ENCODE measurements at regions not wholly inside any gene's neighbourhood (a gene's known extent, or its start where the extent isn't known, plus 50 kb on each side); places are given as distances from the start of the nearest gene placed in this dataset.

GRCh38 chr2:128695646-128696220 is 377.1 kb upstream of the HS6ST1 start:
- no peaks in the 10 kb centered on the region for H3K36me3 ChIP-seq
- no peak overlapping the region for H3K27ac Mint-ChIP-seq
- no peaks in the 10 kb centered on the region for H3K27me3 ChIP-seq
- no peak overlapping the region for H2AFZ ChIP-seq (replicated peaks)
- no peak overlapping the region for H3K27ac ChIP-seq
- H3K9me3 ChIP-seq (ENCODE audit: low read depth), result no peaks in the 10 kb centered on the region
- no peaks in the 10 kb centered on the region for H3K79me2 ChIP-seq (ENCODE audit: low read depth)
- H3K9me3 Mint-ChIP-seq, result peaks cover 4% of the 10 kb centered on the region
- no peaks in the 10 kb centered on the region for H3K4me1 ChIP-seq
- no peaks in the 10 kb centered on the region for H3K36me3 Mint-ChIP-seq
- no peak overlapping the region for H3K9ac ChIP-seq
- H3K4me2 ChIP-seq, result no peak overlapping the region
- H3K4me3 Mint-ChIP-seq, result no peak overlapping the region
- peaks cover 14% of the 10 kb centered on the region for H3K4me1 Mint-ChIP-seq
- peaks cover 12% of the 10 kb centered on the region for H3K27me3 Mint-ChIP-seq (ENCODE audit: insufficient read depth, low read depth)
- no peaks in the 10 kb centered on the region for H3F3A ChIP-seq (ENCODE audit: low read depth)
- no peak for TF ChIP-seq CTCF (IDR thresholded peaks at IDR 0.05)
- TF ChIP-seq EZH2phosphoT487 (IDR thresholded peaks at IDR 0.05), result no peak
- no peak for TF ChIP-seq EZH2 (IDR thresholded peaks at IDR 0.05)
- H4K20me1 ChIP-seq (ENCODE audit: low read depth), result no peaks in the 10 kb centered on the region
- DNase-seq (ENCODE audit: low spot score), result no peak
- no peak overlapping the region for H3K4me3 ChIP-seq

- Histone ChIP-seq H3F3A (ENCODE audit: low read depth) (no peaks in the 10 kb centered on the region), H3K79me2 (ENCODE audit: low read depth) (no peaks in the 10 kb centered on the region), H3K9ac (no peak overlapping the region), H3K4me3 (no peak overlapping the region), H3K4me1 (no peaks in the 10 kb centered on the region), H4K20me1 (ENCODE audit: low read depth) (no peaks in the 10 kb centered on the region), H2AFZ (replicated peaks) (no peak overlapping the region), H3K4me2 (no peak overlapping the region), H3K9me3 (ENCODE audit: low read depth) (no peaks in the 10 kb centered on the region), H3K36me3 (no peaks in the 10 kb centered on the region), H3K27me3 (no peaks in the 10 kb centered on the region), H3K27ac (no peak overlapping the region)
- TF ChIP-seq EZH2 (IDR thresholded peaks at IDR 0.05) (no peak), CTCF (IDR thresholded peaks at IDR 0.05) (no peak), EZH2phosphoT487 (IDR thresholded peaks at IDR 0.05) (no peak)
- H3K27me3 Mint-ChIP-seq (ENCODE audit: insufficient read depth, low read depth), result peaks cover 8% of the 10 kb centered on the region
- H3K36me3 Mint-ChIP-seq, result no peaks in the 10 kb centered on the region
- no peak overlapping the region for H3K27ac Mint-ChIP-seq
- no peak for DNase-seq (ENCODE audit: low spot score)
- H3K4me1 Mint-ChIP-seq, result peaks cover 10% of the 10 kb centered on the region
- H3K9me3 Mint-ChIP-seq, result peaks cover 2% of the 10 kb centered on the region
- H3K4me3 Mint-ChIP-seq, result no peak overlapping the region
Observed at GRCh38 chr2:128696421-128696820, 377.8 kb upstream of the HS6ST1 start.

DNA sequence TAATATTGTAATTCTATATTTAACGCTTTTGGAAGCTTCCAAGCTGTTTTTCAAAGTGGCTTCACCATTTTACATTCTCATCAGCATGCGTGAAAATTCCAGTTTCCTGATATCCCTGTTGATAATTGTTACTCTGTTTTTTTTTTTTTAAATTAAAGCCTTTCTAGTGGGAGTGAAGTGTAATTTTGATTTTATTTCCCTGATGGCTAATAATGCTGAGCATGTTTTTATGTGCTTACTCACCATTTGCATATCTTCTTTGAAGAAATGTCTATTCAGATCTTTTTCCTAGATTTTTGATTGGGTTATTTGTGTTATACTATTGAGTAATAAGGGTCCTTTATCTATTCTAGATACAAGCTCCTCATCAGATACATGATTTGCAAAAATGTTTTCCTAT is 382.8 kb upstream of the HS6ST1 start:
- no peak overlapping the region for H2AFZ ChIP-seq (replicated peaks)
- Mint-ChIP-seq H3K4me3 (no peak overlapping the region), H3K9me3 (peaks cover 16% of the 10 kb centered on the region), H3K36me3 (peaks cover 3% of the 10 kb centered on the region), H3K27me3 (ENCODE audit: insufficient read depth, low read depth) (no peaks in the 10 kb centered on the region), H3K4me1 (no peaks in the 10 kb centered on the region), H3K27ac (no peak overlapping the region)
- no peaks in the 10 kb centered on the region for H4K20me1 ChIP-seq (ENCODE audit: low read depth)
- H3K79me2 ChIP-seq (ENCODE audit: low read depth), result no peaks in the 10 kb centered on the region
- TF ChIP-seq EZH2 (IDR thresholded peaks at IDR 0.05) (no peak), EZH2phosphoT487 (IDR thresholded peaks at IDR 0.05) (no peak), CTCF (IDR thresholded peaks at IDR 0.05) (no peak)
- no peaks in the 10 kb centered on the region for H3K4me1 ChIP-seq
- DNase-seq (ENCODE audit: low spot score), result no peak
- no peak overlapping the region for H3K9ac ChIP-seq
- H3F3A ChIP-seq (ENCODE audit: low read depth), result no peaks in the 10 kb centered on the region
- no peak overlapping the region for H3K27ac ChIP-seq
- no peaks in the 10 kb centered on the region for H3K27me3 ChIP-seq
- no peaks in the 10 kb centered on the region for H3K36me3 ChIP-seq
- no peak overlapping the region for H3K4me2 ChIP-seq
- H3K4me3 ChIP-seq, result no peak overlapping the region
- H3K9me3 ChIP-seq (ENCODE audit: low read depth), result no peaks in the 10 kb centered on the region

Data from neural progenitor cell (in vitro differentiated cells).